SK-N-MC (cell line): ENCODE measurements at regions not wholly inside any gene's neighbourhood (a gene's known extent, or its start where the extent isn't known, plus 50 kb on each side); places are given as distances from the start of the nearest gene placed in this dataset.
A peak's percentile ranks its signal among the peaks of the same experiment; 100 is the strongest.

Experiments used
- EZH2 ChIP-seq: fragments of 200-600 bp; sonication (generic); IDR thresholded peaks from one replicate; pipeline ENCODE4 v1.6.1; 2017; ENCODE audit warnings: antibody characterized with exemption
- FOXP2 ChIP-seq: optimal IDR thresholded peaks from 2 replicates; pipeline ENCODE3; 2011; ENCODE audit warnings: mild to moderate bottlenecking, moderate library complexity; ENCODE audit not compliant: insufficient read depth; ENCODE audit errors: extremely low read length, control extremely low read depth
- POLR2AphosphoS5 ChIP-seq: IDR thresholded peaks from 2 replicates; pipeline ENCODE4 v1.6.1; 2012; ENCODE audit warnings: mild to moderate bottlenecking, low read depth, low read length, borderline replicate concordance

- TF ChIP-seq EZH2 = no peak
- peak; percentile 26; the same call in 1 of the 2 replicates for TF ChIP-seq POLR2AphosphoS5
- TF ChIP-seq FOXP2 = no peak
These were observed 563.8 kb upstream of the ARRDC3 start for GRCh38 chr5:91946870-91947269.
